ENCODE measurements at regions not wholly inside any gene's neighbourhood (a gene's known extent, or its start where the extent isn't known, plus 50 kb on each side); places are given as distances from the start of the nearest gene placed in this dataset.
"Not testable (repeated sequence)": the region's sequence is repeated elsewhere in the genome, so short reads cannot be mapped to it uniquely, and the experiment has no call there.

DNA sequence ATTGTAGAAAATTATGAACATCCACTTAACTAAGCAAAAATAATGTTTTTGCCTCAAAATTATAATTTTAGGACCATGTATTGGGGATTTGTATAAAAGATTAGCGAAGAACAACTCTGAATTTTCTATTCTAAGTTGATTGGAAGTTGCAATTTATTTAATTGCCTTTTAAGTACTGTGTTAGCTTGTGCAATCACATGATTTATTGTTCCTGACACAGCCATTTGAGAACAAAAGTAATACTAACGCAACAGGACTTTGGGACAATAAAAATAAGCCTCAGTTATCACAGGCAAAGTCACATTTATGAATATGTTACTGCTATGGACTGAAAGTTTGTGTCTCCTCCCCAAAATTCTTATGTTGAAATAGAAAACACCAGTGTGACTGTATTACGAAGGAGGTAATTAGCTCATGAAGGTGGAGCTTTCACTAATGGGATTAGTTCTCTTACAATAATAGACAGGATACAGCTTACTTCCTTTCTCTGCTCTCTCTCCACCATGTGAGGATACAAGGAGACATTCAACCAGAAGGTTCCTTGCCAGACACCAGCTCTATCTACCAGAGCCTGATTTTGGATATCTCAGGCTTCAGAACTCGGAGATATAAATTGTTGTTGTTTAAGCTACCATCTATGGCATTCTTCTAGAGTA is 745.9 kb downstream of the ZBBX start:
- BruUV-seq (replicated peaks), result no TSS peak
- ChIA-PET CTCF (no interaction called here), POLR2A (ENCODE audit: low non-redundant PET) (no interaction called here)
- Histone ChIP-seq H3K9me3 (ENCODE audit: low read depth, low read length, poor library complexity, severe bottlenecking) (peaks cover 5% of the 10 kb centered on the region), H3K36me3 (ENCODE audit: insufficient read depth, low read length, poor library complexity, severe bottlenecking) (no peaks in the 10 kb centered on the region), H3K27ac (ENCODE audit: low read depth, low read length, poor library complexity, severe bottlenecking) (peak overlapping the region; percentile 74), H3K4me1 (ENCODE audit: insufficient read depth, low read length, poor library complexity, severe bottlenecking) (peaks cover 9% of the 10 kb centered on the region), H3K4me3 (ENCODE audit: low read depth, low read length, poor library complexity, severe bottlenecking) (no peak overlapping the region), H3K27me3 (replicated peaks; ENCODE audit: insufficient read depth, low read depth, low read length, poor library complexity) (no peaks in the 10 kb centered on the region)
- DNase-seq (ENCODE audit: low spot score), result peak; percentile 86
- intact Hi-C loops (cut with micrococcal nuclease; ENCODE audit: unreplicated experiment), result no loop called here
- no peak for TF ChIP-seq EZH2 (IDR thresholded peaks at IDR 0.05; ENCODE audit: borderline replicate concordance, low read depth, low read length, poor library complexity, severe bottlenecking)
- TF ChIP-seq, protein P1, sequence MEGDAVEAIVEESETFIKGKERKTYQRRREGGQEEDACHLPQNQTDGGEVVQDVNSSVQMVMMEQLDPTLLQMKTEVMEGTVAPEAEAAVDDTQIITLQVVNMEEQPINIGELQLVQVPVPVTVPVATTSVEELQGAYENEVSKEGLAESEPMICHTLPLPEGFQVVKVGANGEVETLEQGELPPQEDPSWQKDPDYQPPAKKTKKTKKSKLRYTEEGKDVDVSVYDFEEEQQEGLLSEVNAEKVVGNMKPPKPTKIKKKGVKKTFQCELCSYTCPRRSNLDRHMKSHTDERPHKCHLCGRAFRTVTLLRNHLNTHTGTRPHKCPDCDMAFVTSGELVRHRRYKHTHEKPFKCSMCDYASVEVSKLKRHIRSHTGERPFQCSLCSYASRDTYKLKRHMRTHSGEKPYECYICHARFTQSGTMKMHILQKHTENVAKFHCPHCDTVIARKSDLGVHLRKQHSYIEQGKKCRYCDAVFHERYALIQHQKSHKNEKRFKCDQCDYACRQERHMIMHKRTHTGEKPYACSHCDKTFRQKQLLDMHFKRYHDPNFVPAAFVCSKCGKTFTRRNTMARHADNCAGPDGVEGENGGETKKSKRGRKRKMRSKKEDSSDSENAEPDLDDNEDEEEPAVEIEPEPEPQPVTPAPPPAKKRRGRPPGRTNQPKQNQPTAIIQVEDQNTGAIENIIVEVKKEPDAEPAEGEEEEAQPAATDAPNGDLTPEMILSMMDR (conservative IDR thresholded peaks at IDR 0.05; ENCODE audit: low read depth, low read length), result no peak

DNA sequence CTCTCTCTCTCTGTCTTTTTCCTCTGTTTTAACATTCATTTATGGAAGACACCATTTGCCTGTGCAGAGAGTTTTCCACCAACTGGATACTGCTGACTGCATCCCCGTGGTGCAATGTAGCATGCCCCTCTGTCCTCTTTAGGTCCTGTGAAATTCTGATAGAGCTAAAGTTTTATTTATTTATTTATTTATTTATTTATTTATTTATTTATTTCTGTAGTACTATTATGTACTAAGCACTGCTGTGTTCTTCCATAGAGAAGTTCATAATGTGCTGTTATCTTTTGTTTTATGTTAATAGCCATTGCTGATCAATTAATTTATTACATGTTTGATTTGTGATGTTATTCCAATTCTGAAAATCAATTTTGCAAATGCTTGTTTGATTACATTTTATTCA is 749.9 kb downstream of the ZBBX start:
- POLR2A ChIA-PET (ENCODE audit: low non-redundant PET), result no interaction called here
- BruUV-seq (replicated peaks), result no TSS peak
- no peak overlapping the region for H3K4me3 ChIP-seq (ENCODE audit: low read depth, low read length, poor library complexity, severe bottlenecking)
- CTCF ChIA-PET, result no interaction called here
- DNase-seq (ENCODE audit: low spot score), result no peak
- no peaks in the 10 kb centered on the region for H3K9me3 ChIP-seq (ENCODE audit: low read depth, low read length, poor library complexity, severe bottlenecking)
- peaks cover 9% of the 10 kb centered on the region for H3K4me1 ChIP-seq (ENCODE audit: insufficient read depth, low read length, poor library complexity, severe bottlenecking)
- intact Hi-C loops (cut with micrococcal nuclease; ENCODE audit: unreplicated experiment), result no loop called here
- no peaks in the 10 kb centered on the region for H3K36me3 ChIP-seq (ENCODE audit: insufficient read depth, low read length, poor library complexity, severe bottlenecking)
- no peak overlapping the region for H3K27ac ChIP-seq (ENCODE audit: low read depth, low read length, poor library complexity, severe bottlenecking)
- H3K27me3 ChIP-seq (replicated peaks; ENCODE audit: insufficient read depth, low read depth, low read length, poor library complexity), result no peaks in the 10 kb centered on the region
- no peak for TF ChIP-seq EZH2 (IDR thresholded peaks at IDR 0.05; ENCODE audit: borderline replicate concordance, low read depth, low read length, poor library complexity, severe bottlenecking)
- TF ChIP-seq, protein P1 (conservative IDR thresholded peaks at IDR 0.05; ENCODE audit: low read depth, low read length), result no peak

DNA sequence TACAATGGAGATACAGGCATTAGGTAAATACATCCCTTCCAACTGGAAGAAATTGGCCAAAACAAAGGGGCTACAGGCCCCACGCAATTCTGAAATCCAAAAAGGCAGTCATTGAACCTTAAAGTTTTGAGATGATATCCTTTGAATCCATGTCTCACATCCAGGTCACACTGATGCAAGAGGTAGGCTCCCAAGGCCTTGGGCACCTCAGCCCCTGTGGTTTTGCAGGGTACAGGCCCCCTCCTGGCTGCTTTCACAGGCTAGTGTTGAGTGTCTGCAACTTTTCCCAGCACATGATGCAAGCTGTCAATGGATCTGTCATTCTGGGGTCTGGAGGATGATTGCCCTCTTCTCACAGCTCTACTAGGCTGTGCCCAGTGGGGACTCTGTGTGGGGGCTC is 766.7 kb downstream of the ZBBX start:
- DNase-seq (ENCODE audit: low spot score), result no peak
- H3K27me3 ChIP-seq (replicated peaks; ENCODE audit: insufficient read depth, low read depth, low read length, poor library complexity), result no peaks in the 10 kb centered on the region
- no peak for TF ChIP-seq EZH2 (IDR thresholded peaks at IDR 0.05; ENCODE audit: borderline replicate concordance, low read depth, low read length, poor library complexity, severe bottlenecking)
- TF ChIP-seq, protein P1 (conservative IDR thresholded peaks at IDR 0.05; ENCODE audit: low read depth, low read length), result no peak
- no peak overlapping the region for H3K4me3 ChIP-seq (ENCODE audit: low read depth, low read length, poor library complexity, severe bottlenecking)
- no peaks in the 10 kb centered on the region for H3K9me3 ChIP-seq (ENCODE audit: low read depth, low read length, poor library complexity, severe bottlenecking)
- H3K36me3 ChIP-seq (ENCODE audit: insufficient read depth, low read length, poor library complexity, severe bottlenecking), result no peaks in the 10 kb centered on the region
- CTCF ChIA-PET, result no interaction called here
- POLR2A ChIA-PET (ENCODE audit: low non-redundant PET), result no interaction called here
- no peak overlapping the region for H3K27ac ChIP-seq (ENCODE audit: low read depth, low read length, poor library complexity, severe bottlenecking)
- intact Hi-C loops (cut with micrococcal nuclease; ENCODE audit: unreplicated experiment), result no loop called here
- H3K4me1 ChIP-seq (ENCODE audit: insufficient read depth, low read length, poor library complexity, severe bottlenecking), result no peaks in the 10 kb centered on the region
- BruUV-seq (replicated peaks), result no TSS peak

DNA sequence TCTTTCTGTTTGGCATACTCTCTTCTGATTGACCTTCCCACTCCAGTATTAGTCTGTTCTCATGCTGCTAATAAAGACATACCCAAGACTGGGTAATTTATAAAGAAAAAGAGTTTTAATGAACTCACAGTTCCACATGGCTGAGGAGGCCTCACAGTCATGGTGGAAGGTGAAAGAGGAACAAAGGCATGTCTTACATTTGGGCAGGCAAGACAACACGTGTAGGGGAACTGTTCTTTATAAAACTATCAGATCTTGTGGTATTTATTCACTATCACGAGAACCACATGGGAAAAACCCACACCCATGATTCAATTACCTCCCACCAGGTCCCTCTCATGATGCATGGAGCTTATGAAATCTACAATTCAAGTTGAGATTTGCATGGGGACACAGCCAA is 767.3 kb downstream of the ZBBX start:
- intact Hi-C loops (cut with micrococcal nuclease; ENCODE audit: unreplicated experiment); H3K27me3 ChIP-seq (replicated peaks; ENCODE audit: insufficient read depth, low read depth, low read length, poor library complexity); H3K4me3 ChIP-seq (ENCODE audit: low read depth, low read length, poor library complexity, severe bottlenecking); DNase-seq (ENCODE audit: low spot score); BruUV-seq (replicated peaks); H3K36me3 ChIP-seq (ENCODE audit: insufficient read depth, low read length, poor library complexity, severe bottlenecking); H3K4me1 ChIP-seq (ENCODE audit: insufficient read depth, low read length, poor library complexity, severe bottlenecking); POLR2A ChIA-PET (ENCODE audit: low non-redundant PET); H3K9me3 ChIP-seq (ENCODE audit: low read depth, low read length, poor library complexity, severe bottlenecking); CTCF ChIA-PET; H3K27ac ChIP-seq (ENCODE audit: low read depth, low read length, poor library complexity, severe bottlenecking): not testable (repeated sequence)

All from A673 (cell line).